NCI-H446 treated with DMSO at 0.1 percent for 48 hours (cell line): ENCODE measurements at regions not wholly inside any gene's neighbourhood (a gene's known extent, or its start where the extent isn't known, plus 50 kb on each side); places are given as distances from the start of the nearest gene placed in this dataset.
"Not testable (repeated sequence)": the region's sequence is repeated elsewhere in the genome, so short reads cannot be mapped to it uniquely, and the experiment has no call there.

Source experiments
- DNase-seq: peaks from one replicate; lab custom pipeline; 2025; lab: John Stamatoyannopoulos, UW

DNA sequence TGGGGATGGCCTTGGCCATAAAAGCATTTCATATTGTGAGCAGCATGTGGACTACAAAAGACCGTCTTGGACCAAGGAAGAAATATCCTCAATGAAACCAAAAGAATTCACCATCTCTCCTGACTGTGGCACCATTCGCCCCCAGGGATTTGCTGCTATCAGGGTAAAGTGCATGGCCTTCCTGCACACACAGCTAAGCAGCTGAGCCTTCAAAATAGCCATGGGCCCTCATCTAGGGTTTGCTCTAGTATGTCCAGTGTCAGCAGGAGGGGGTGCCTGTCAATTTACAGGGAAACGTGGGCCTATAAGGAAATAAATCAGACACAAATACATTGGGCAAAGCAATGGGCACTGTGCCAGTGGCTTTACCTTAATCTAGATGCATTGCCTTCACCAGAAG lies 296.6 kb upstream of the NBPF12 start:
- DNase-seq: not testable (repeated sequence)

DNA sequence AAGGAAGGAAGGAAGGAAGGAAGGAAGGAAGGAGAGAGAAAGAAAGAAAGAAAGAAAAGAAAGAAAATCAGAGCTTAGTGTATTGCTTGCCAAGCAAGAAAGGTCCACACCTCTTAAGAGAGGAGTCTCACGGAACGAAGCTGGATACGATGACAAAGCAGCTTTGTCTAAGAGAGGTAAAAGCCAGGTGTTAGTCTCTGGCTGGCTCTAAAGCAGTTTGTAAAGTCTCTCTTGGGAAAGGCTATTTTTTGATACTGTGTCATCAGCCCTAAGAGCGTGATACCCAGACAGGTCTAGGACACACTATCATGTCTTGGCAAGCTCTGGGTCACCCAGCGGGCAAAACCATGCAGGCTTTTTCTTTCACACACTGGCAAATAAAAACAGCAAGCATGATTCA lies 297.5 kb upstream of the NBPF12 start:
- not testable (repeated sequence) for DNase-seq

DNA sequence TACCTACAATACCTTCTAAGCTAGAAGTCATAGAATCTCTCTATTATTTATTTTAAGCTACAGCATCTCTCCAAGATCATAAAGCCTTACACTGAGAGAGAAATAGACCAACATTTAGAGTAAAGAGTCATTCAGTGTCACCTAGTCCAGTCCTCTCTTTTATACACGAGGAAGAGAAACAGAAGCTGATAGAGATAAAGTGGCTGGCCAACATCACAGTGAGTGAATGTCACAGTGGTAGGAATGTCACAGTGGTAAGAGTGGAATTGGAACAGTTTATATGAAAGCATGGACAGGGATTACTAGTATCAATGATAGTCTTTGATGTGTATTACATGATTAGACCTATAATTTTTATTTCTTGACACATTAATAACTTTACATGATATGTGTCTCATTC lies 307.8 kb upstream of the NBPF12 start:
- not testable (repeated sequence) for DNase-seq

DNA sequence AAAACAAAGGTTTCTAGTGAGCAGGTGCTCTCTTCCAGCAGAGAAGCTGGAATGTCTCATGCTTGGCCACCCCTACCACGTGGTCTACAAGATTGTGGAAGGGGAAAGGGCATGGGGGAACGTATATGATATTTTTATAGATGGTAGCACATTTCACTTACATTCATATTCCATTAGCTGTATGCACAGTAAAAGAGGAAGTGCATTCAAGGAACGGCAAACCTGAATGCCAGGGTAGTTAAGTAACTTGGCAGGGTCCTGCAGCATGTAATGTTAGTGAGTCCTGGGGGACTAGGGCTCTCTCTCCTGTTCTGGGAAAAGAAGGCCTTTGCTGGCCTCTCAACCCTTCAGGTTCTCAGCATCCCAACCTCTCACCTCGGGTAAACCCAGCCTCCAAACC lies 319.5 kb upstream of the NBPF12 start:
- not testable (repeated sequence) for DNase-seq

DNA sequence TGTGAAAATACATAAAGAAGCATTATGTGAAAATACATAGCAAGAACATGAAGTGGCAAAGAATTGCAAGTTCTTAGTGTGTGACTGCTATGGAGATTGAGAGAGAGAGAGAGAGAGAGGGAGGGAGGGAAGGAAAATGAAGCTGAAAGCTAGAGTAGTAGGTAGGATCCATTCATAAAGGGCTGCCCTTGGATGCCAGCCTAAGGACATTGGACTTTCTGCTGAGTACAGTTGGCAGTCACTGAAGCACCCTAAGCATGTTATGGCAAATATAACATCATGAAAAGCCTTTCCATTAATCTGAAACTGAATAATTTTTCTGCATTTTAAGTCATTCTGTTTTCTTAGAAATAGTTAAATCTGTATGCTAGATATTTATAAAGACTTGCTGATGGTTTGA lies 333.4 kb upstream of the NBPF12 start:
- not testable (repeated sequence) for DNase-seq

DNA sequence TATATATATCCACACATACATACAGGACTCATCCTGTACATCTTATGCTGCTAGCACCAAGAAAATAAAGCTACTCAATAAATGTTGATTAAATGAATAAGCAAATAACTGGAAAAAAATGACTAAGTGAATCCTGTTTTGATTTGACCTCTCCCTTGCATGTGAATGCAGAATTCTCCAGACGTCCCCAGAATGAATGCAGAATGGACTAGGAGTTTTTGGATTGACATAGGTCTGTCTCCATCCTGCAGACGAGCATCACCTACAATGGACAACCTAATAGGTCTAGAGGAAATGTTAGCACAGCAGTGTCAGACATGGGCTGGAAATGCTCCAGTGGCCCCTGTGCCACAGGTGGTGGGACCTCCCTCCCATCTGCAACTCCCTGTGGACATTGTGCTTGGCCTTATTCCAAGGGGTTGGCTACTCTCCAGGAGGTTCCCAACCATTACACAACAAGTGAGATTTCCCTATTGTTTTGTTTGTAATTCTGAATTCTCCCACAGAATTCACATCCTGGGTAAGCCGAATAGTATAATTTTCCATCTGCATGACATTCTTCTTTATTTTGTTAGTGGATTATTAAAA lies 337.3 kb upstream of the NBPF12 start:
- DNase-seq: not testable (repeated sequence)

DNA sequence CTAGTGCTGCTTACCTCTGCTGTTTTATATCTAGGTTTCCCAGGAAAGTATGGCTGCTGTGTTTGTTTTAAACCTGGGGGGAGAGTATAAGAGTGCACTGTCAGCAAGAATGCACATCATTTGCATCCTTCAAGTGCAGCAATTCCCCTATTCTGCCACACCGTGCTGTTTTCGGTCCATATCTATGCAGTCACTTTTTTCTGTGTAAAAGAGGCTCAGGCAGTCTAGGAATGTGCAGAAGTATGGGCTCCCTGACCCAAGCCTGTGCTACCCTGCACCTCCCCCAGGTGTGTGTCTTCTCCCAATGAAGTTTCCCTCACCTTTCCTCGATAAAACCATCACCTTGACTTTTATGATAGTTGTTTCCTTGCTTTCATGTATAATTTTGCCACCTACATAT lies 338.2 kb upstream of the NBPF12 start:
- not testable (repeated sequence) for DNase-seq

DNA sequence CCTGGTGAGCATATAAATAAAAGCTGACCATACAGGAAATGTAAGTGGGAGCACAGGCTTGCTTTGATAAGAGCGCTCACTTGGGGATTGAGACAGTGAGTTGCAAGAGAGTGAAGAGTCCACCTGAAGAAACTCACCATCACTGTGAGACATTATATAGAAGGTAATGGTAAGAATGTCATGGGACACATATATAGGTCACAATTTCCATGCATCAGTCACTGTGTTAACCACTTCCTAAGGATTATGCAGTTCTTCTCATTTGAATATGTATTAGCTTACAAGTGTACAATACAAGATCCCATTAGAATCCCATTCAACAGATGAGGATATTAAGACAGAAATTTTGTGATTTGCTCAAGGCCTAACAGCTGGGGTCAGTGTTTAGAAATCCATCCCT lies 352.4 kb upstream of the NOTCH2NLA start:
- not testable (repeated sequence) for DNase-seq

DNA sequence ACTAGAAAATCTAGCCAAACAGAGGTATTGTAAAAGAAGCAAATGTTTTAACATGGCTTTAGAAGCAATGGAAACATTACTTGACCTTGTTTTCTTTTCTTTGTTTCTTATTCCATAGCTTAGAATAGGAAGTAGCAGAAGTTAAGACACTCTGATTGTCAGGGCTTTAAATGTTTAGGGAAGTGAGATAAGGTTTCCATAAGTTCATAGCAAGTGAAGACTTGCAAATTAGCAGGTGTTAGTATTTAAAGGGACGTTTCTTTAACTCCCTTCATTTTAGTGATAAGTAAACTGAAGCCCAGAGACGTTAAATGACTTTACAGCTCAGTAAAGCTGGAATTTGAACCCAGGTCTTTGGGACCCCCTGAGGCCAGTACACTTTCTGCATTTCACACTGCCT lies 338.7 kb upstream of the NOTCH2NLA start:
- DNase-seq: not testable (repeated sequence)

DNA sequence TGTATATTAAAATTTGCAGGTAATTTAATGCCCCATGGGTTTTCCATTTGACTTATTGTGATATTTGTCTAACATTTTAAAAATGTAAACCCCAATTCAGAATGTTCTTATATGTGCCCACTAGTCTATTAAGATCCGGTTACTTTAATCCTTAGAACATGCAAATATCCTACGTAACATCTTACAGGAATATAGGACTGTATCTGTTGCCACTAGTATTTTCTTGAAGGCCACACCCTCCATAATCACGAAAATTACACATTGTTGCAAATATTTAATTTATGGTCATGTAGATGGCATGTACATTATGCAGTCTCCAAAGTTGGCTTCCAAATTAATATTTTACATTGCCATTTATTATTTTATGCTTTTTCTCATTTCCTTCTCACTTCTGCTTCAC lies 329.2 kb upstream of the NOTCH2NLA start:
- DNase-seq: not testable (repeated sequence)

DNA sequence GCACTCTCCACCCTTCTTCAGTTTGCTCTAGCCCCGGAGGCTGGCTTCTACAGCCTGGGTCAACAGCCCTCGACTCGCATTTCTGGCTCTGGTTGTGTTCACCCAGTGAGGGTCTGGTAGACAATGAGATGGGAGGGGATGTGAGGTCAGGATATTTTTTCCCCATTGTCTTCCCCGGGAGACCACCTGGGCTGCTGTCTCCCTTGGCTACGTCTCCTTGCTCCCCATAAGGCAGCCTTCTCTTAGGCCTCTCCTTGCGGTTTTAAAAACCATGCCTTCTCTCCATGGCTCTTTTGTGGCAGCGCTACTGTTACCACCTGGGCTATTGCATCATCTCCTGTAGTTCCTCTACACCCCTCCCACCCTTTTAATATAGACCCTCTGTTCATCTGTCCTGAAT lies 327.6 kb upstream of the NOTCH2NLA start:
- not testable (repeated sequence) for DNase-seq

DNA sequence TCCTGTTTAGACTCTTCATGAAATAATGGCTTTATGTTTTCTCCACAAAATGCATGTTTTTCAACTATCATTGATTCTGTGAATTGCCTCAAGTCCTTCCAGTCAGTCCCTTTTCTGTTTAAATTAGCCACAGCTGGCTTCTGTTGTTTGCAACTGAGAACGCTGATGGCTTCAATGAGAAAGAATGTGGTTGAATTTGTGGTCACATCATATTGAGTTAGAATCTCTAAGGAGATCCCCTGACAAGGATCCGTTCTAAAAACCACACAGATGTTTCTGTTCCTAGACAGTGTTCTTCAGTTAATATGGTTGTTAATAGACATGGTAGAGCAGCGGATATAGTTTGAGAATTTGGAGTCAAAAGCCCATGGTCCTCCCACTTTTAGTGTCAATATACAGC lies 323.6 kb upstream of the NOTCH2NLA start:
- not testable (repeated sequence) for DNase-seq

DNA sequence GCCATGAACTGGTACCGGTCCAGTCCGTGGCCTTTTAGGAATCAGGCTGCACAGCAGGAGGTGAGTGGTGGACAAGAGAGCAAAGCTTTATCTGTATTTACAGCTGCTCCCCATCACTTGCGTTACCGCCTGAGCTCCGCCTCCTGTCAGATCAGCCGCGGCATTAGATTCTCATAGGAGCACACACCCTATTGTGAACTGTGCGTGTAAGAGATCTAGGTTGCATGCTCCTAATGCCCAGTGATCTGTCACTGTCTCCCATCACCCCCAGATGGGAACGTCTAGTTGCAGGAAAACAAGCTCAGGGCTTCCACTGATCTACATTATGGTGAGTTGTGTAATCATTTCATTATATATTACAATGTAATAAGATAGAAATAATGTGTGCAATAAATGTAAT lies 319.9 kb upstream of the NOTCH2NLA start:
- not testable (repeated sequence) for DNase-seq

DNA sequence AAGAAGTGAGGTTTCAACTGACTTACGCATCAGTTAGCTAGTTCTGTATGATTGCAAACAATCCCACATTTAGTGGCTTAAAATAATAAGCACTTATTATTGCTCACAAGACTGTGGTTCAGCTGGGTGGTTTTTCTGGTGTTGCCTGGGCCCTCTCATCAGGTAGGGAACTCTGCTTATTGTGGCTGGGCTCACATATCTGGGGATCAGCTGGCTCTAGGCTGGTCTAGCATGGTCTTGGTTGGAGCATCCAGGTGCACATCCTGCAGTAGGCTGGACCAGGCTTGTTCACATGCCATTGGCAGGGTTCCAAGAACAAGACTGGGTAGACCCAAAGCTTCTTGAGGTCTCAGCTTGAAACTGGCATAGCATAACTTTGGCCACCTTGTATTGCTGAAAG lies 317.4 kb upstream of the NOTCH2NLA start:
- not testable (repeated sequence) for DNase-seq

DNA sequence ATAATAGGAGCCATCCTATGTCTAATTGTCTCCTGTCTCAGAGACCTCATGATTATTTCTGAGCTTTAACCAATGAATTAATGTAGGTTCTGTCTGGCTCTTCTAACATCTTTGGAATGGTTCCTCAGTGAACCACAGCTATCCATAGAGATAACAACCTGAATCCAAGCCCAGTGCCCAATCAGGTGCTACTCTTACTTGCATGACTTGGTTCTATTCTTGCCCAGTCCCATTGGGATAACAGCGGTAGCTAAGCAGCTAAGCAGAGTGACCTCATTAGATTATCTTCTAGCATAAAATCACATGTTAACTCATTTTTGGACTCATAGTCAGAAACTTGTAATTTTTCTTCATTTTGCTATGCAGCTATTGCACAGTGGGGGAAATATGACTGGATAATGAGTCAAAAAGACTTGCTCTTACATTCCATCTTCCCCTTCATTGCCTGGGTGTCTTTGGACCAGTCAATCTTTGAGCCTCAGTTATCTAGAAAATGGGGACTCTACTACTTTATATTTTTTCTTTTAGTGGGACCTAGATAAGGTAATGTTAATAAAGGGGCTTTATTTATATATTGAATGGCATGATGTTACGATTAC lies 309.1 kb upstream of the NOTCH2NLA start:
- DNase-seq: not testable (repeated sequence)

DNA sequence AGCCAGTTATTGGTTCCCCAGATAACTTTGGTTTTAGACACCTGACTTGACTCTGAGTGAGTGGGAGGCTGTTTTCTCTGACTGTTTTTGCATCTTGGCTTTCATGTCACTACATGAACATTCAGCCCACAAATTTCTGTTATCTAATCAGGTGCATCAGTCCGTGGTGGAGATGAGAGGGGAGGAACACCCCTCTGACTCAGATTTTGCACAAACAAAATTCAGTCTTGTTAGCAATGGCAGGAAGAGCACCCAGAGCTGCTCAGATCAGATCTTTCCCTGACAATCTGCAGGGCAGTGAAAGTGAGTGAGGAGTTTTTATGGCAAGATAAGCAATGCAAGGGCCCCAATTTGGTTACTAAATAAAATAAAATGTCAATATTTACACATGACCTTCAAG lies 307.2 kb upstream of the NOTCH2NLA start:
- not testable (repeated sequence) for DNase-seq

DNA sequence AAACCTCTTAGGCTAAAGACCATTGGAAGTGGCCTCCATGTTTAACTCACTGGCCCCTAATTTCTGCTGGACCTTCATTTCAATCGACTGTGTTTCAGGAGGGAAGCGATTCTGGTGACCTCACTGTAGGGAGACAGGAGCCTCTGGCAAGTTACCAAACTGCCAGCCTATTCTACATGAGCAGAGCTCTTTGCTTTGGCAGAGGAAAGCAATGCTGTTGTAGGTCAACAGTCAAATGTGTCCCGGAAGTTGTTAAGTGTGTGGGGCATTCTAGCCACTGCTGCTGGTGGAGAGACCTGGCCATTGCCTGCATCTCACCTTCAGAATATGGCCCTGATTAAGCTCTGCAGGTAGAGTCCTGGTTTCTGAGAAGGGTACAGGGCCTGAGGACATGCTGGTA lies 306.8 kb upstream of the NOTCH2NLA start:
- DNase-seq: not testable (repeated sequence)

DNA sequence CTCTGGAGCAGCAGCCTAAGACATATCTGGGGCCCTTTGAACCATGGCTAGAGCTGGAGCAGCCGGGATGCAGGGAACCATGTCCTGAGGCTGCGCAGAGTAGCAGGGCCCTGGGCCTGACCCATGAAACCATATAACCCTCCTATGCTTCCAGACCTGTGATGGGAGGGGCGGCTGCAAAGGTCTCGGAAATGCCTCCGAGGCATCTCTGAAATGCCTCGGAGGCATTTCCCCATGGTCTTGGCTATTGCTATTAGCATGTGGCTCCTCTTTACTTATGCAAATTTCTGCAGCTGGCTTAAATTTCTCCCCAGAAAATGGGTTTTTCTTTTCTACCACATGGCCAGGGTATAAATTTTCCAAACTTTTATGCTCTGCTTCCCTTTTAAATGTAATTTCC lies 302.1 kb upstream of the NOTCH2NLA start:
- DNase-seq: not testable (repeated sequence)

DNA sequence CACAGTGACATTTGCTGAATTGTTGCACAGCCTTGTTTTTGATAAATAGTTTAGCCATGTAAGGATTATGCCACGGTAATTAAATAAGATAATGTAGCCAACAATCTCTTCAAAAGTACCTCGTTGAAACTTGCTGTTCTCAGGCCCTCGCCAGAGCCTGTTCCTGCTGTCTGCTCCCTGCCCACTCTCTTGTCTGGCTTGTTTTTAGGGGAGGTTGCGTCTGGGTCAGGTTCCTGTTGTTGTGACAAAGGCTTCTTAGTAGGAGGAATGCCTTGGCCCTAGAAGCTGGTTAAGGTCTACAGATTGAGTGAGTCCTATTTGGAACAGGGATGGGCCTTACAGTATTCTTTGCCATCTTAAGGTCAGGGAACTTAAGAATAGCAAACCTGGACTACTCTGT lies 294.0 kb upstream of the NOTCH2NLA start:
- DNase-seq: not testable (repeated sequence)

DNA sequence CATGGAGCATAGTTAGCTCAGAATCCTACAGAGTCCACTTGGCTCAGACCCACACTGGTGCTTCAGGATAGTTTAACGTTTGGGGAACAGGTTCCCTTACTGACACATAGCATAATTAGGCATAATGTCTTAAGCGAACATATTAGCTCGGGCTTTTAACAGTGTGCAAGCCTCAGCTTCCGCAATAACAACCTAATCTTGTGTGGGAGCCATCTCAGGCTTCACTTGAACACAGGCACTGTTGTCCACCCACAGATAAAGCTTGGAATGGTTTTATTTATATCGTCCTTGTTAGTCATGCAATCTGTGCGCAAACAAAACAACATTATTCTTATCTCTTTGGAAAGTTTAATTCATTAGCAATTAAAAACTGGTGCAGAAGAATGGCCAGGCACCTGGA lies 293.5 kb upstream of the NOTCH2NLA start:
- not testable (repeated sequence) for DNase-seq

DNA sequence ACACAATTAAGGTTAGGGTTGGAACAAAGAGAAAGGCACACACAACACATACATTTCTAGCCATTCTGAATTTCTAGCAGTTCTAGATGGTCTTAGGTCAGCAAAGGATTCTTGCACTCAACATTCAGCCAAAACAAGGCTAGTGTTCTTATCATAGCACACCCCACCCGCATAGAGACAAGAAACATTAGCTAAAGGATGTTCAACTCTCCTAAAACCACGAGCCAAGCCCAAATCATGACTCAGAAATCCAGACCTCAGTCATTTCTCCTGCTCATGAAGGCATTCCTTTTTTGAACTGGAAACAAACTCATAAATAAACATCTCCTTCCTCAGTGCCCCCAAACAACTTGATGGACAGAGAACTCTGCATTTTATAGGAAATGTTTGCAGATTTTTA lies 293.0 kb upstream of the NOTCH2NLA start:
- DNase-seq: not testable (repeated sequence)

DNA sequence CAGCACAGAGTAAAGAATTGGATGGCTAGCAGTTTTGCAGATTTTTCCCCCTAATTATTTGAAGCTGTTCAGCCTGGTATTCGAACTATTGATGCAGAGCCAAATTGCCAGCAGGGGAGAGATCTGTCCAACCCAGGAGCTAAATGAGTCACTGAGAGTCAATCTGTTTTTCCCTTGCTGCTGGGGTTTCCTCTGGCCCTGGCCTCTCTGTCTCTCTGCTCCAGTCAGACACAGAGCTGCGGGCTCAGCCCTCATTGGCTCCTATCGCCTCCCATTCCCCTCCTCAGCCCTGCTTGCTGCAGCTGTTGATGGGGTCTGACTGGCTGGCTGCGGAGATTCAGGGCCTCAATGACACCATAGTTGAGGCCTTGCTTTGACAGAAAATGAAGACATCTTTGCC lies 284.9 kb upstream of the NOTCH2NLA start:
- not testable (repeated sequence) for DNase-seq

DNA sequence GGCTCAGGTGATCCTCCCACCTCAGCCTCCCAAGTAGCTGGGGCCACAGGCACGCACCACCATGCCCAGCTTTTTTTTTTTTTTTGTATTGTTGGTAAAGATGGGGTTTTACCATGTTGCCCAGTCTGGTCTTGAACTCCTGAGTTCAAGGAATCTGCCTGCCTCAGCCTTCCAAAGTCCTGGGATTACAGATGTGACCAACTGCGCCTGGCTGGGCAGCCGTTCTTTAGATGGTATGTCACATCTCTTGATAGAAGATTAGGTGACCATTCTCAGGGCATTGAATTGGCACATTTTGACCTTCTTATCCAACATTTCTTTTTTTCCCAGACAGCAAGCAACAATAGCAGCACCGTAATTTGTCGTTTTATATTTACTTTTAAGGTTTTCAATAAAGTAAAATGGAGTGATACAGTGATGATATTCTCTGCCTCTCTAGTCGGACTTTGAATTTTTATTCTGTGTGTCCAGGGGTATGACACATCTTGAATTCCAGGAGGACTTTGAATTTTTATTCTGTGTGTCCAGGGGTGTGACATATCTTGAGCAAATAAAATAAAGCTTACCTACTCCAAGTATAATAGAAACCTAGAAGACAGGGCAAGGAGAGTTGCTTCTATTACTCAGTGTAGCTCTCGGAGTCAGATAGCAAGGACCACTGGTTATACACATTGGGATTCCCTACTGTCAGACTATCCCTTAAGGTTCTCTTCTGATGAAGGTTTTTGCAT lies 282.4 kb upstream of the NOTCH2NLA start:
- not testable (repeated sequence) for DNase-seq
